ENCODE measurements at regions not wholly inside any gene's neighbourhood (a gene's known extent, or its start where the extent isn't known, plus 50 kb on each side); places are given as distances from the start of the nearest gene placed in this dataset.

GRCh38 chr18:51668607-51669006 lies 471.1 kb upstream of the MEX3C start:
- H3K4me3 ChIP-seq (ENCODE audit: low read depth, low read length), result no peak overlapping the region
- TF ChIP-seq CTCF (IDR thresholded peaks at IDR 0.05; ENCODE audit: borderline replicate concordance, insufficient read depth, low read depth, low read length), result no peak

- TF ChIP-seq CTCF (IDR thresholded peaks at IDR 0.05; ENCODE audit: borderline replicate concordance, insufficient read depth, low read depth, low read length), result no peak
Measured at GRCh38 chr18:51686590-51686989, 489.1 kb upstream of the MEX3C start.

DNA sequence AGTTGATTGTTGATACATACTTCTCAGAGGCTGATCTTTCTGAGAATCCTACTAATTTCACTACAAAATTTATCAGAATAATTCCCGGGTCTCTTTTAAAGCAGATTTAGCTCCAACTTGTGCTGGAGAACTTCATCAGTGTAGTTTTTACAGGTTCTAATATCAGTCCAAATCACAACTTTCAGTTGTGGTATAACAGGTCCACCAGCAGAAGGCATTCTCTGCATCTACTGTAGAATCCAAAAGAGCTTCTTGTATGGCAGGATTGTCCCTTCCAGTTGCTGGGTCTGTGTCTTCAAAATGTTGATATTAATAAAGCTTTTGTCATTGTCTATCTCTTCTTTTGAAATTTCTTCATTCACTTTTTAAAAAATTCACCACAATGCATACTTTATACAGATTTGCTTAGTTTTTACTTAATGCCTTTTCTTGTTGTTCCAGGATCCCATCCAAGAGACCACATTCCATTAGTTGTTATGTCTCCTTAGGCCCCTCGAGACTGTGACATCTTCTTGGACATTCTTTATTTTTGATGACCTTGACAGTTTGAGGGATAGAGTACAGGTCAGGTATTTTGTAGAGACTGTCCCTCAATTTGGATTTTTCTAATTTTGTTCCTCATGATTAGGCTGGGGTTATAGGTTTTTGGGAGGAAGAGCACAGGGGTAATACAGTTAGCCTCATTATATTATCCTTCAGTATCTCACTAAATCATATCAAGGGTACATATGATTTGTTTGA lies 490.5 kb upstream of the MEX3C start:
- TF ChIP-seq CTCF (IDR thresholded peaks at IDR 0.05; ENCODE audit: borderline replicate concordance, insufficient read depth, low read depth, low read length), result no peak
- H3K4me3 ChIP-seq (ENCODE audit: low read depth, low read length), result no peak overlapping the region

More at GRCh38 chr18:51686590-51686989, 489.1 kb upstream of the MEX3C start:
- no peak overlapping the region for H3K4me3 ChIP-seq (ENCODE audit: low read depth, low read length)

DNA sequence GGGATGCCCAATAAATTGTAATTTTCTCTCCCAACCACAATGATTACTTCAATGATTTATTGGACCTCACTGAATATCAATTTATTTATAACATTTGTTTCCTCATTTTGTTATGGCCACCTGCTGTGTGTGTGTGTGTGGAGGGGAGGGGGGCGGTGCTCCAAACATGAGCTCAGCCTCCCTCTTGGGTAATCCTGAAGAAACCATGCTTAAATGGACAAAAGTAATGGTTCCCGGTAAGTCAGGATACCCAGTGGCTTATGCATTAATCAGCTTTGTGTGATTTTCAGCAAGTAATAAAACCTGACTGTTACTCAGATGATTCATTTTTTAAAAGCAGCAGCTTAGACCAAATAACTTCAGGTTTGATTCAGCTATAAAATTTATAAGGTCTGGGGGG lies 495.1 kb upstream of the MEX3C start:
- no peak overlapping the region for H3K4me3 ChIP-seq (ENCODE audit: low read depth, low read length)
- TF ChIP-seq CTCF (IDR thresholded peaks at IDR 0.05; ENCODE audit: borderline replicate concordance, insufficient read depth, low read depth, low read length), result no peak

DNA sequence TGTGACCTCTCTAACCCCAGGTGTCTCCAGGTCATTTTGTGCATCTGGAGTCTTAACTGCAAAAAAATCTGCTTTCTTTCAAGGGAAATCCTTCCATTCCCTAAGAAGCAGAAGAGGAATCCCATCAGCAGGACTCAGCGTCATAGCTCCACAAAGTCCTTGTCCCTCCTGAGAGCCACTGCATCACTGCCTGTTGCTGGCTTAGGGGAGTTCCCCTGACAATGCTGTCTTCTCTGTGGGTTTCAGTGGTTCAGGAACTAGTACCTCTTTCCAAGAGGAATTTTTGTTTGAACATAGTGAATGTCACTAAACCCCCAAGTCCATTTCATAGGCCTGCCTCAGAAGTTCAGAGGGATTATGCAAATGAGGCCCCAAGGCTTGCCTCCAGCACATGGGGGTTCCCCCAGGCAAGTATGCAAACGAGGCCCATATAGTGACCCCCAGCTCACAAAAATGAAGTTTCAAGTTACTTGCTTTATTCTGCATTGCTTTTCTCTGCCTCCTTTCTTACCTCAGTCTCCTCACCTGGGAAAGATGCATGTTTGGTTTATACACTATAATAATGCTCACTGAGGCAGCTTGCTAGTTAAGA lies 513.9 kb upstream of the MEX3C start:
- TF ChIP-seq CTCF (IDR thresholded peaks at IDR 0.05; ENCODE audit: borderline replicate concordance, insufficient read depth, low read depth, low read length), result no peak
- H3K4me3 ChIP-seq (ENCODE audit: low read depth, low read length), result no peak overlapping the region

DNA sequence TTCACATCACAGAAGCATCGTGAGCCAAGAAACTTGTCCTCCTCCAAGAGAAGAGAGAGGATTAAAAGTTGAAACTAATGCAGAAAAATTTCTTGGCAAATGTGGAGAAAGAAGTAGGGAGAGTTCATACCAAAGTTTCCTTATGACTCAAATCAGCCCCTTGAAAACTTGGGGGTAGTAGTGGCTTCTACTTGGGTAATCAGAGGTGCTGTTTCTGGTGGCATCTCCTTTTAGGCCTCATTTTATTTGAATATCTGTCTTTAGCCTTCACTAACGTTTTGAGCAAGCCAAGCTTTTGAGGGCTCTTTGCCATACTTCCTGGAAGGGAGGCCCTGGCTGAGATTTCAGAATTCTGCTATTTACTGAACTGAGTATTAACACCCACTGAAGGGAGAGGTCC lies 515.3 kb upstream of the MEX3C start:
- H3K4me3 ChIP-seq (ENCODE audit: low read depth, low read length), result no peak overlapping the region
- no peak for TF ChIP-seq CTCF (IDR thresholded peaks at IDR 0.05; ENCODE audit: borderline replicate concordance, insufficient read depth, low read depth, low read length)

GRCh38 chr18:51716277-51716676 lies 518.8 kb upstream of the MEX3C start:
- no peak overlapping the region for H3K4me3 ChIP-seq (ENCODE audit: low read depth, low read length)
- TF ChIP-seq CTCF (IDR thresholded peaks at IDR 0.05; ENCODE audit: borderline replicate concordance, insufficient read depth, low read depth, low read length), result no peak
